ENCODE measurements at regions not wholly inside any gene's neighbourhood (a gene's known extent, or its start where the extent isn't known, plus 50 kb on each side); places are given as distances from the start of the nearest gene placed in this dataset.

DNA sequence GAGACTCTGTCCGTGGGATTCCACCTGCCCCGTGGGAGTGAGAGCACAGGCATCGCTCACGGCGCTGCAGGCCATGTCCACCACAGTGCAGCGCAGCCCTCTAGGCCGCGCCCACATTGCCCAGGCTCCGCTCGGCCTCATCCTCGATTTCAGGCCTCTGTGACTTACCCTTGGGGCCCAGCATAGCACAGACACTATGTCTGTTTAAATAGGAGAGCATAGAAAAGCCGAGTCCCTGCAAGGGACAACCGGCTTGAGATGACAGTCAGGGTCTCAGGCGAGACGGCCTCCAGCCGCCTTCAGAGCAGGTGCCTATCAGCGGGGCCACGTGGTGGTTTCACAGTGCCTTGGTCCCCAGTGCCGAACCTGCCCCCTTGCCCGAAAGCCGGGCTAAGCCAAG lies 56.9 kb upstream of the POFUT2 start:
- TF ChIP-seq, protein P1, sequence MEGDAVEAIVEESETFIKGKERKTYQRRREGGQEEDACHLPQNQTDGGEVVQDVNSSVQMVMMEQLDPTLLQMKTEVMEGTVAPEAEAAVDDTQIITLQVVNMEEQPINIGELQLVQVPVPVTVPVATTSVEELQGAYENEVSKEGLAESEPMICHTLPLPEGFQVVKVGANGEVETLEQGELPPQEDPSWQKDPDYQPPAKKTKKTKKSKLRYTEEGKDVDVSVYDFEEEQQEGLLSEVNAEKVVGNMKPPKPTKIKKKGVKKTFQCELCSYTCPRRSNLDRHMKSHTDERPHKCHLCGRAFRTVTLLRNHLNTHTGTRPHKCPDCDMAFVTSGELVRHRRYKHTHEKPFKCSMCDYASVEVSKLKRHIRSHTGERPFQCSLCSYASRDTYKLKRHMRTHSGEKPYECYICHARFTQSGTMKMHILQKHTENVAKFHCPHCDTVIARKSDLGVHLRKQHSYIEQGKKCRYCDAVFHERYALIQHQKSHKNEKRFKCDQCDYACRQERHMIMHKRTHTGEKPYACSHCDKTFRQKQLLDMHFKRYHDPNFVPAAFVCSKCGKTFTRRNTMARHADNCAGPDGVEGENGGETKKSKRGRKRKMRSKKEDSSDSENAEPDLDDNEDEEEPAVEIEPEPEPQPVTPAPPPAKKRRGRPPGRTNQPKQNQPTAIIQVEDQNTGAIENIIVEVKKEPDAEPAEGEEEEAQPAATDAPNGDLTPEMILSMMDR (IDR thresholded peaks at IDR 0.05; ENCODE audit: low read depth, low read length, missing control alignments), result no peak
- DNase-seq (ENCODE audit: low read depth), result no peak
- no peak overlapping the region for H3K4me3 ChIP-seq (ENCODE audit: low read depth, low read length)
- in situ Hi-C loops (cut with HindIII; ENCODE audit: low sequenced_read_pairs), result loop anchor here (25.0 kb wide), 1 partner anchor 118 kb away; no protein-coding TSS in a partner anchor

DNA sequence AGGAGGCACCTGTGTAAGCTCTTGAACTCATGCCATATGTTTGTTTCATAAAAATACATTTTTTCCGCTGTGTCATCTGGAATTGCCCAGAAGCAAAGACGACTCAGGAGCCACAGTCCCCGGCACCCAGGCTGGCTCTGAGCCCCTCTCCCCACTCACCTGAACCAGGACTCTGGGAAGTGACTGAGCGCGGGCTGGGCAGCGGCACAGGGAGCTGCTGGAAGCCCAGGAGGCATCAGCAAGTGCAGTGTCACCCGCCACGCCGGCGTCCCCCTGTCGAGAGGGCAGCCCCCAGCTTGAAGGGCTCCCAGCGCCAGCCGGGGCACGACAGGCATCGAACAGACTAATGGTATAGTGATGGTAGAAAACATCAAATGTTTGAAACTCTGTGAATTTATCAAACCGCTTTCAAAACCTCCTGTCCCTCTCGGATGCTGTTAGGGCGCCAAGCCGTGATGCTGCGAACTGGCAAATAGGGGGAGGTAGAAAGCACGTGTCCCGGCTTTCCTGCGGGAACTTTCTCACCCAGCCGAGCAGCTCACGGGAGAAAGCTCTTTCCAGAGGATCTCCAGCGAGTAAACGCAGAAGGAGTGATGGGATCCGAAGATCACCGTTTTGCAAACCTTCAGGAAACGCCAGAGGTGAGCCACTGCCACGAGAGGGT lies 57.8 kb upstream of the COL18A1 start:
- no peak for DNase-seq (ENCODE audit: low read depth)
- TF ChIP-seq, protein P1 (IDR thresholded peaks at IDR 0.05; ENCODE audit: low read depth, low read length, missing control alignments), result peak; percentile 9
- in situ Hi-C loops (cut with HindIII; ENCODE audit: low sequenced_read_pairs), result loop anchor here (25.0 kb wide), 1 partner anchor 115 kb away; no protein-coding TSS in a partner anchor
- H3K4me3 ChIP-seq (ENCODE audit: low read depth, low read length), result no peak overlapping the region

DNA sequence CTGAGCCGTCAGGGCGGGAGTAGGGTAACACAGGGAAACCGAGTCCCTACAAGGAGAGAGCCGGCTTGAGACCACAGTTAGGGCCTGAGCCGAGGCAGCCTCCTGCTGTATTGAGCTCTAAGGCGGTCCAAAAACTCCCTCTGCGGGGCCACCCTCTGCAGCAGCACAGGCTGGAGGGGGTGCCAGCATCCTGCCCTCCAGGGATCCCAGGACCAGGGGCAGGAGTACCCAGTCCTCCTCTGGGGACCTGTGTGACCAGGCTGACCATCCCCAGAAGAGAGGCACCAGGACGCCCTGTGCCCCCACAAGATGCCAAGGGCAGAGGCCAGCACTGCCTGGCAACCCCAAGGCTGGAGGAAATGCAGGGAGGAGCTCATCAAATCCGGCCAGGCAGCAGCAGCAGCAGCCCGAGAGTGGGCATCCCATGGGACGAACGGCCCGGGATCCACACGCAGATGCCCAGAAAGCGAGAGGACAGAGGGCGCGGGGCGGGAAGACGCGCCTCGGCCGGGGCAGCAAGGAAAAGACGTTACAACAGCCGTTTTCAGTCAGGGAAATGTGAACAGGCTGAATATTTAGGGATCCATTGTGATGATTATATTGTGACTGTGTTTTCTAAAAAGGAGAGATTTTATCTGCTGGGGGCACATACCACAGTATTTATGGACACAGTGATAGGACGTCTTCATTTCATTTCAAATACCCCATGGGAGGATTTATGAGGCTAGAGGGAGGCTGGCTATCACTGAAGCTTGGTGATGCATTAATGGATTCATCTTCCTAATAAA lies 57.1 kb upstream of the COL18A1 start:
- H3K4me3 ChIP-seq (ENCODE audit: low read depth, low read length), result no peak overlapping the region
- DNase-seq (ENCODE audit: low read depth), result no peak
- in situ Hi-C loops (cut with HindIII; ENCODE audit: low sequenced_read_pairs), result loop anchor here (25.0 kb wide), 1 partner anchor 114 kb away; no protein-coding TSS in a partner anchor
- TF ChIP-seq, protein P1 (IDR thresholded peaks at IDR 0.05; ENCODE audit: low read depth, low read length, missing control alignments), result no peak

- DNase-seq (ENCODE audit: low read depth), result no peak
- TF ChIP-seq, protein P1 (IDR thresholded peaks at IDR 0.05; ENCODE audit: low read depth, low read length, missing control alignments), result no peak
- H3K4me3 ChIP-seq (ENCODE audit: low read depth, low read length), result no peak overlapping the region
- in situ Hi-C loops (cut with HindIII; ENCODE audit: low sequenced_read_pairs), result loop anchor here (25.0 kb wide), 1 partner anchor 114 kb away; no protein-coding TSS in a partner anchor
Observed at GRCh38 chr21:45348591-45349327, 56.2 kb upstream of the COL18A1 start.

DNA sequence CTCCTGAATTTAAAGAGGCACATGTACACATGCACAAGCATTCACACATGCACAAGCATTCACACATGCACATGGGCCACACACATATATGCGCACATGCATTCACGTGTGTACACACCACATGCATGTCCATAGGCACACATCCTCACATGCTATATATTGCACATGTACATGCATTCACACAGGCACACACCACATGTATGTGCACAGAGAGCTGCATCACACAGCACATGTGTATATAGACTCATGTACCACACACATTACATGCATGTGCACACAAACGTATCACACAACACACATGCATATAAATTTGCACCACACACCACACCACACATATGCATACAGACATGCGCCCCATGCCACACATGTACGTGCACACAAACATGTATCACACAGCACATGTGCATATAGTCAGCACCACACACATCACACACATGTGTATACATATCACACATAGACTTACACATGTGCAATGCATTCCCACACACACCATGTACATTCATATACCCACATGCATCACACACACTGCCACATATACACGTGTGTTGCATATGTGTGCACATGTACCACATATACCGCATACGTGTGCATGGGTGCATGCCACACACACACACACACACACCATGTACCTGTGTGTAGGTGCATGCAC lies 54.6 kb upstream of the COL18A1 start:
- in situ Hi-C loops (cut with HindIII; ENCODE audit: low sequenced_read_pairs), result no loop called here
- H3K4me3 ChIP-seq (ENCODE audit: low read depth, low read length), result no peak overlapping the region
- TF ChIP-seq, protein P1 (IDR thresholded peaks at IDR 0.05; ENCODE audit: low read depth, low read length, missing control alignments), result no peak
- no peak for DNase-seq (ENCODE audit: low read depth)

DNA sequence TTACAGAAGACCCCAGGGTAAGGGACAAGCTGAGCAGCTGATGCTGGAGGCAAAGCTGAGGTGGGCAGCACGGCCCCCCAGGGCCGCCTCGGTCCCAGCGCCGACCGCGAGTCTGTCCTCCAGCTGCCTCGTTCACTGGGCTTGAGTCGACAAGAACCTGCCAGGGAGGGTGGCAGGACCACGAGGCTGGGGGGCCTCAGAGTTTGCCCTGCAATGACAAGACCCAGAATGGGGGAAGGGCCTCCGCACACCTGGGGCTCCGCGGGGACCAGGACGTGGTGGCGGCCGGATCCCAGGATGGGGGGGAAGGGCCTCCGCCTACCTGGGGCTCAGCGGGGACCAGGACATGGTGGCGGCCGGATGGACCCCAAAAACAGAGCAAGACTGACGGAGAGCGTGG lies 53.9 kb upstream of the COL18A1 start:
- in situ Hi-C loops (cut with HindIII; ENCODE audit: low sequenced_read_pairs), result no loop called here
- no peak for DNase-seq (ENCODE audit: low read depth)

More for the DNA sequence above, 53.9 kb upstream of the COL18A1 start:
- no peak overlapping the region for H3K4me3 ChIP-seq (ENCODE audit: low read depth, low read length)
- TF ChIP-seq, protein P1 (IDR thresholded peaks at IDR 0.05; ENCODE audit: low read depth, low read length, missing control alignments), result no peak

Measured in astrocyte of the cerebellum (primary cell).